ENCODE measurements at regions not wholly inside any gene's neighbourhood (a gene's known extent, or its start where the extent isn't known, plus 50 kb on each side); places are given as distances from the start of the nearest gene placed in this dataset.
"Not testable (repeated sequence)": the region's sequence is repeated elsewhere in the genome, so short reads cannot be mapped to it uniquely, and the experiment has no call there.

- no peak for DNase-seq
Measured at GRCh38 chrX:130467936-130468335, 66.1 kb downstream of the RBMX2 start.

DNA sequence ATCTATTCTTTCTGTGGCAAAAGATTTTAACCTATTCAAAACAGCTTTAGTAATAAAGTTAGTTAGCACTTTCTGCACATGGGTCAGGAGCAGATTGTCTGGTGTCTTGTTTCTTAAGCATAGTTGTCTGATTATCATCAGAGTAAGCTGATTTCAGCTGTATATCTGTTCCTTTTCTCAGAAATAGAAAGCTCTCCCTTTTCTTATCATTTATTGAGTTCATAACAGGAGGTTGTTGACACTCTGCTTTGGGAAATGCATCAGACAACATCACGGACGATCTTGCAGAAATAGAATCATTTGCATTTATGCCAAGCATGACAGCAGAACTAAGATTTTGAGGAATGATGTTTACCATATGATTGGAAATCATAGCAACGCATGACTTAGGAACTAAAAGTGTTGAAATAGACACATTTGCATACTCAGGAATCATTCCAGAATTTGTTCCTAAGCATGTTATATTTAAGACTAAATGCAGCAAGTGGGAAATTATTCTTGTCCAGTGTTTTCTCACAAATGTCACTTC is 66.7 kb downstream of the RBMX2 start:
- DNase-seq: no peak

GRCh38 chrX:130482871-130483270 is 81.1 kb downstream of the RBMX2 start:
- DNase-seq: no peak

DNA sequence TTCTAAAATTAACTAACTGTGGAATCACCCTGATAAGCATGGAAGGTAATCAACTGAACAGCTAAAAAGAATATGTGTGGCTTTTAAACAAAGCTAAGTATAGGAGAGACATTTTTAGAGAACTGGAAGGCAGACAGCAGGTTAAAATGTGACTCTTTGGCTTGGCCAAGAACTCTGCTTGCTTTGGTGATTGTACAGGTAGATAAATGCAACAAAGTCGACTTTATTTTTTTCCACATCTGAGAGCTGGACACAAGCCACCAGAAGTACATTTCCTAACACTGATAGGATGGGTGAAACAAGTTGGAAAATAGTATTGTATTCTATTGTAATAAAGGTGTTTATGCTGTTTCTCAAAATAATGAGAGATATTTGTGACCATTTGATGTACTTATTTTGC is 84.1 kb downstream of the RBMX2 start:
- no peak for DNase-seq

GRCh38 chrX:130495502-130495901 is 93.7 kb downstream of the RBMX2 start:
- not testable (repeated sequence) for DNase-seq

- DNase-seq: no peak
Measured at GRCh38 chrX:130497531-130497930, 95.7 kb downstream of the RBMX2 start.

DNA sequence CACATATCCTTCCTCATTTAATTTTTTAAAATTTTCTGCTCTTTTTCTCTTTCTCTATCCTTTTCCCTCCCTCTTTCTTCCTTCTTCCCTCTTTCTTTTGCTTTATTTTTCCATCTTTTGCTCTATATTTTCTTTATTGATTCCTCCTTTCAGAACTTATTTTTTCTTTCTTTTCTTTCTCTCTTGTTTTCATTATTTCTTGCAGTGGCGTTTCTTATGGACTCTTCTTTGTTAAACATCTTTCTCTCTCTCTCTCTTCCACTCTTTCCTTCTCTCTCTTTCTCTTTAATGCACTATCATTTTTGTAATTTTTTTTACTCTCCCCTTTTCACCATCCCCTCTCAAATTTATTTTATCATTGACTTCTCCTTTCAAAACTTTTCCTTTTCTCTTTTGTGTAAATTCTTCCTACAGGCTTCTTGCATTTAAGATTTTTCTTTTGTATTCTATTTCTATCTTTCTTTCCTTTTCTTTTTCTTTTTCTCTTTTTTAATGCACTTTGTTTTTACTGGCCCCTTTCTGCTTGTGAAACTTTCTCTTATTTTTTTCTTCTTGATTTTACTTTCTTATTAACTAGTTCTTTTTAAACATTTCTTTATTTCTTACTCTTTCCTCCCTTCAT is 97.0 kb downstream of the RBMX2 start:
- DNase-seq: no peak

- no peak for DNase-seq
Measured at GRCh38 chrX:130502016-130502570, 100.3 kb downstream of the RBMX2 start.

DNA sequence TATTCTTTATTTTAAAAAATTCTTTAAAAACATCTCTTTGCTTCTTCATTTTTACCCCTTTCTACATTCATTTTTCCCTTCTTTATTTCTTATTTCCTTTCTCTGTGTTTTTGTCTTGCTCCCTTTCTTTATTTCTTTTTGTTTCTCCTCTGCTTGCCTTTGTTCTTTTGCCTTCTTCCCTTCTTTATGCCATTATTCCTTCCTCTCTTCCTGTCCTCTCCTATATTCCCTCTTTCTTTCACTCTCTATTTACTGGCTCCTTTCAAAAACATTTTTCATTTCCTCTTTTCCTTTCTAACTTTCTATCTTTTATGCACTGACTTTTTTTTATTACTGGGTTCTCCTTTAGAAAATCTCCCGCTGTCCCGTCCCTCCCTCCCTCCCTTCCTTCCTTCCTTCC is 102.2 kb downstream of the RBMX2 start:
- DNase-seq: no peak

DNA sequence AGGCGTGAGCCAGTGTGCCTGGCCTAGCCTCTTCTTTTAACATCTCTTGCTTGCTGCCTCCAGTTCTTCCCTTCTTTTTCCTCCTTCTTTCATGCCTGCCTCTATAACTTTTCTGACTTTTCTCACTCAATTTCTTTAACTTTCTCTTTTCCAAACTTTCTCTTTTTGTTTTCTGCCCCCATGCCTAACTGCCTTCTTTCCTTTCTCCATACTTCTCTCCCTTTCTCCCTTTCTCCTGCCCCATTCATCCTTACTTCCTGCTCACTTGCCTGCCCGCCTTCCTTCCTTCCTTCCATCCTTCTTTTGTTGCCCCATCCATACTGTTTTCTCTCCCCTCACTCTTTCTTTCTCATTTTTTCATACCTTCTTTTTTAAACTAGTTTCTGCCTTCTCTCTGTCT is 105.2 kb downstream of the RBMX2 start:
- DNase-seq: no peak

DNA sequence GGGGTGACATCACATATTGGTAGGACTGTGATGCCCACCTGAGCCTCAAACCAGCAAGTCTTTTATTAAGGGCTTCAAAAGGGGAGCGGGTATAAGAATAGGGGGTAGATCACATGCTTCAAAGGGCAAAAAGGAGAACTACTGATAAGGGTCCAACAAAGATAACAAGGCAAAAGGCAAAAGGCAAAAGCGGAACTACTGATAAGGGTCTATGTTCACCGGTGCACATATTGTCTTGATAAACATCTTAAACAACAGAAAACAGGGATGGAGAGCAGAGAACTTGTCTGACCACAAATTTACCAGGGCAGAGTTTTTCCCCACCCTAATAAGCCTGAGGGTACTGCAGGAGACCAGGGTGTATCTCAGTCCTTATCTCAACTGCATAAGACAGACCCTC is 110.7 kb downstream of the RBMX2 start:
- not testable (repeated sequence) for DNase-seq

- no peak for DNase-seq
Measured at GRCh38 chrX:130516123-130516522, 114.3 kb downstream of the RBMX2 start.

- peak; percentile 18 for DNase-seq
Measured at GRCh38 chrX:130523460-130524394, 121.9 kb downstream of the RBMX2 start.

- DNase-seq: no peak
Measured at GRCh38 chrX:130524476-130525194, 122.8 kb downstream of the RBMX2 start.

DNA sequence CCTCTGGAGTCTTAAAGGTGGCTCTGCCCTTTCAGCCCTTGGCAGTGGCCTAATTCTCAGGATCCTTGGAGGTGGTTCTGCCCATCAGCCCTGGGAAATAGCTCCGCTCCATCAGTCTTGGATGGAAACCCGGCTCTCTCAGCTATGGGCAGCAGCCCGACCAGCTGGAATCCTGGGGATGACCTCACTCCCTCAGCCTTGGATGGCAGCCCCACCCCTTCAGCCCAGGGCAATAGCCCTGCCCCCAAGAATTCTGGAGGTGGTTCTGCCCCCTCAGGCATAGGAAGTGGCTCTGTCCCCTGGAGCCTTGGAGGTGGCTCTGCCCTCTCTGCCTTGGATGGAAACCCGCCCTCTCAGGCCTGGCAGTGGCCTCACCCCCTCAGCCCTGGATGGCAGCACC is 127.7 kb downstream of the RBMX2 start:
- no peak for DNase-seq

DNA sequence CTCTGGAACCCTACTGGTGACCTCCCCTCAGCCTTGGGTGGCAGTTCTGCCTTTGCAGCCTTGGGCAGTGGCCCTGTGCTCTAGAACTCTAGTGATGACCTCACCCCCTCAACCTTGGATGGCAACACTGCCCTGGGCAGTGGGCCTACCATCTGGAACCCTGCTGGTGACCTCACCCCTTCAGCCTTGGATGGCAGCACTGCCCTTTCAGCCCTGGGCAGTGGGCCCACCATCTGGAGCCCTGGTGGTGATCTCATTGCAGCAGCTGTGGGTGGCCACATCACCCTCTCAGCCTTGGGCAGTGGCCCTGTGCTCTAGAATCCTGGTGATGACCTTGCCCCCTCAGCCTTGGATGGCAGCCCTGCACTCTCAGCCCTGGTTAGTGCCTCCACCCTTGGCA is 129.3 kb downstream of the RBMX2 start:
- DNase-seq: no peak

- peak; percentile 48 for DNase-seq
Measured at GRCh38 chrX:130539721-130540321, 138.0 kb downstream of the RBMX2 start.

GRCh38 chrX:130543603-130544325 is 142.0 kb downstream of the RBMX2 start:
- DNase-seq: no peak

GRCh38 chrX:130545796-130546195 is 144.0 kb downstream of the RBMX2 start:
- no peak for DNase-seq

DNA sequence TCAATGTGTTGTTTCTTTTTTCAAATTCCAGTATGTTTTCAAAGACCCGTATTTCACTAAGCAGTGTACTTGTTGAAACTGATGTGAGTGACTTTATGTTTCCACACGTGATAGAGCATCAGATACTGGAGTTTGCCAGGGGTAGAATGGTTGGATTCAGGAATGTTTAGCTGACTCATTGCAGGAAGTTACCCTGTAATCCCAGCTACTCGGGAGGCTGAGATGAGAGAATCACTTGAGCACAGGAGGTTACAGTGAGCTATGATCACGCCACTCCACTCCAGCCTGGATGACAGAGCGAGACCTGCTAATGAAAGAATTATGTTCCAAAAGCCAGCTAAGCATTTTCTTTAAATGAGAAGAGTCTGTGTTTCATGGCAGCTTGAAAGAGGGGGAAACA is 147.6 kb downstream of the RBMX2 start:
- peak; percentile 75 for DNase-seq

GRCh38 chrX:130550351-130550750 is 148.6 kb downstream of the RBMX2 start:
- DNase-seq: no peak

All from fibroblast of skin of right biceps (primary cell).